Panc1 (cell line): ENCODE measurements at regions not wholly inside any gene's neighbourhood (a gene's known extent, or its start where the extent isn't known, plus 50 kb on each side); places are given as distances from the start of the nearest gene placed in this dataset.
A peak's percentile ranks its signal among the peaks of the same experiment; 100 is the strongest.

Source experiments
- CTCF ChIP-seq: fragments of 450-650 bp; IDR thresholded peaks from 2 replicates; pipeline ENCODE4 v1.5.1; 2017; ENCODE audit warnings: mild to moderate bottlenecking
- POLR2AphosphoS5 ChIP-seq: IDR thresholded peaks from 2 replicates; pipeline ENCODE4 v1.6.1; 2012; ENCODE audit warnings: mild to moderate bottlenecking, low read depth, low read length, moderate library complexity
- SIN3A ChIP-seq: IDR thresholded peaks from 2 replicates; pipeline ENCODE4 v1.6.1; 2012; ENCODE audit warnings: low read depth, mild to moderate bottlenecking, low read length, moderate library complexity, borderline replicate concordance; ENCODE audit not compliant: insufficient read depth
- TCF7L2 ChIP-seq: IDR thresholded peaks from 2 replicates; pipeline ENCODE4 v1.6.1; 2011; ENCODE audit warnings: mild to moderate bottlenecking, low read depth, low read length, inconsistent platforms

GRCh38 chr1:17984583-17984982 lies 123.0 kb upstream of the IGSF21 start:
- TF ChIP-seq CTCF (peak; percentile 80), SIN3A (no peak), TCF7L2 (no peak), POLR2AphosphoS5 (no peak)
